Osteoblast (primary cell): ENCODE measurements at regions not wholly inside any gene's neighbourhood (a gene's known extent, or its start where the extent isn't known, plus 50 kb on each side); places are given as distances from the start of the nearest gene placed in this dataset.

Experiments used
- DNase-seq: peaks from one replicate; pipeline ENCODE4 v3.0.0; 2011; ENCODE audit warnings: low spot score, mixed read lengths; ENCODE audit not compliant: insufficient read length; ENCODE audit errors: missing footprints
- H2AFZ ChIP-seq: 2 replicates; pipeline ENCODE4 v1.6.0; 2011; ENCODE audit warnings: mild to moderate bottlenecking, low read length
- H3K27ac ChIP-seq: 2 replicates; pipeline ENCODE4 v1.5.1; 2011; ENCODE audit warnings: mild to moderate bottlenecking, low read depth, low read length, moderate library complexity
- H3K27me3 ChIP-seq: 2 replicates; pipeline ENCODE4 v1.6.0; 2012; ENCODE audit warnings: mild to moderate bottlenecking, control low read depth, inconsistent platforms, low read length, moderate library complexity; ENCODE audit not compliant: insufficient read depth
- H3K36me3 ChIP-seq: 2 replicates; pipeline ENCODE4 v1.5.1; 2011; ENCODE audit warnings: mild to moderate bottlenecking, low read length, control low read depth, moderate library complexity; ENCODE audit not compliant: insufficient read depth
- H3K4me1 ChIP-seq: 2 replicates; pipeline ENCODE4 v1.5.1; 2011; ENCODE audit warnings: mild to moderate bottlenecking, low read length, control low read depth, moderate library complexity; ENCODE audit not compliant: insufficient read depth
- H3K4me2 ChIP-seq: 2 replicates; pipeline ENCODE4 v1.6.0; 2011; ENCODE audit warnings: mild to moderate bottlenecking, low read length; ENCODE audit not compliant: insufficient read depth
- H3K4me3 ChIP-seq: fragments of 200-600 bp; sonication (generic); 3 replicates; pipeline ENCODE4 v1.5.1; 2012; ENCODE audit warnings: mild to moderate bottlenecking, low read length, inconsistent platforms; ENCODE audit not compliant: insufficient read depth
- H3K79me2 ChIP-seq: 2 replicates; pipeline ENCODE4 v1.6.0; 2012; ENCODE audit warnings: mild to moderate bottlenecking, low read length, control low read depth, inconsistent platforms; ENCODE audit not compliant: insufficient read depth
- H3K9me3 ChIP-seq: 2 replicates; pipeline ENCODE4 v1.5.1; 2011; ENCODE audit warnings: low read depth, low read length, control low read depth
- H4K20me1 ChIP-seq: 2 replicates; pipeline ENCODE4 v1.6.0; 2012; ENCODE audit warnings: mild to moderate bottlenecking, low read length, control low read depth; ENCODE audit not compliant: insufficient read depth
- CTCF ChIP-seq: IDR thresholded peaks from 2 replicates; pipeline ENCODE4 v1.5.1; 2011; ENCODE audit warnings: mild to moderate bottlenecking, low read depth, low read length, moderate library complexity; ENCODE audit errors: extremely low read depth

- no peak for DNase-seq
Measured at GRCh38 chr1:108071601-108072000, 106.6 kb upstream of the VAV3 start.

GRCh38 chr1:108070662-108071061, 105.7 kb upstream of the VAV3 start:
- TF ChIP-seq CTCF: no peak
- Histone ChIP-seq H4K20me1 (no peaks in the 10 kb centered on the region), H3K36me3 (no peaks in the 10 kb centered on the region), H3K27me3 (no peaks in the 10 kb centered on the region), H3K9me3 (no peaks in the 10 kb centered on the region), H3K4me2 (no peak overlapping the region), H3K4me1 (no peaks in the 10 kb centered on the region), H3K4me3 (no peak overlapping the region), H2AFZ (no peak overlapping the region), H3K79me2 (no peaks in the 10 kb centered on the region), H3K27ac (no peak overlapping the region)
- DNase-seq: no peak

More at GRCh38 chr1:108071601-108072000, 106.6 kb upstream of the VAV3 start:
- H3K9me3 ChIP-seq: no peaks in the 10 kb centered on the region
- H3K27ac ChIP-seq: no peak overlapping the region
- no peaks in the 10 kb centered on the region for H3K27me3 ChIP-seq
- H3K4me1 ChIP-seq: no peaks in the 10 kb centered on the region
- no peaks in the 10 kb centered on the region for H3K79me2 ChIP-seq
- H3K4me3 ChIP-seq: no peak overlapping the region
- no peaks in the 10 kb centered on the region for H3K36me3 ChIP-seq
- H3K4me2 ChIP-seq: no peak overlapping the region
- H2AFZ ChIP-seq: no peak overlapping the region
- no peak for TF ChIP-seq CTCF
- no peaks in the 10 kb centered on the region for H4K20me1 ChIP-seq

- Histone ChIP-seq H3K27ac (no peak overlapping the region), H3K4me3 (no peak overlapping the region), H2AFZ (no peak overlapping the region), H4K20me1 (no peaks in the 10 kb centered on the region), H3K79me2 (no peaks in the 10 kb centered on the region), H3K4me2 (no peak overlapping the region), H3K4me1 (no peaks in the 10 kb centered on the region), H3K36me3 (no peaks in the 10 kb centered on the region), H3K27me3 (no peaks in the 10 kb centered on the region), H3K9me3 (no peaks in the 10 kb centered on the region)
- no peak for DNase-seq
- TF ChIP-seq CTCF: no peak
Measured at GRCh38 chr1:108067884-108068540, 103.0 kb upstream of the VAV3 start.

- no peaks in the 10 kb centered on the region for H3K9me3 ChIP-seq
- no peaks in the 10 kb centered on the region for H3K27me3 ChIP-seq
- H3K27ac ChIP-seq: no peak overlapping the region
- no peaks in the 10 kb centered on the region for H3K4me1 ChIP-seq
- no peak overlapping the region for H2AFZ ChIP-seq
- no peaks in the 10 kb centered on the region for H3K79me2 ChIP-seq
- TF ChIP-seq CTCF: no peak
- no peaks in the 10 kb centered on the region for H4K20me1 ChIP-seq
- DNase-seq: no peak
- no peak overlapping the region for H3K4me2 ChIP-seq
- no peak overlapping the region for H3K4me3 ChIP-seq
- H3K36me3 ChIP-seq: no peaks in the 10 kb centered on the region
Measured at GRCh38 chr1:108066808-108067207, 101.8 kb upstream of the VAV3 start.
